AG08396 (cell line): ENCODE measurements at regions not wholly inside any gene's neighbourhood (a gene's known extent, or its start where the extent isn't known, plus 50 kb on each side); places are given as distances from the start of the nearest gene placed in this dataset.
"Not testable (repeated sequence)": the region's sequence is repeated elsewhere in the genome, so short reads cannot be mapped to it uniquely, and the experiment has no call there.

Source experiments
- DNase-seq: peaks from one replicate; pipeline ENCODE4 v3.0.0; 2012; ENCODE audit warnings: low spot score, mixed read lengths

DNA sequence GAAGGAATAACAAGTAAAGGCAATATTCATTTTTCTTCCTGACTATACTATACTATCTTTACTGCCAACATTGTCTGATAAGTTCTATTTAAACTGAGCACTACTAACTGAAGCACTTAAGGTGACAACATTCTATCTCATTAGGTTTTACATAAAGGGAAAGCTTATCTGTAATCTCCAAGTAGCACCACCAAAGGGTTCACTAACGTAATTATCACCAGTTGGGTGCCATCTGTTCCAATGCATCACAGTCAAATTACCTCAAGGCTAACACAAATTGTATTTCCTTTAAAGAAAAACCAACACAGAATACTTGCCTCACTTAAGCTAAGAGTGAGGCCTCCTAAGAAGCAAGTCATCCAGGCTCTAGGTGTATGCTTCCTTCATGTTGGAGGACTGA, 453.8 kb downstream of the RAP2B start:
- DNase-seq, result no peak

DNA sequence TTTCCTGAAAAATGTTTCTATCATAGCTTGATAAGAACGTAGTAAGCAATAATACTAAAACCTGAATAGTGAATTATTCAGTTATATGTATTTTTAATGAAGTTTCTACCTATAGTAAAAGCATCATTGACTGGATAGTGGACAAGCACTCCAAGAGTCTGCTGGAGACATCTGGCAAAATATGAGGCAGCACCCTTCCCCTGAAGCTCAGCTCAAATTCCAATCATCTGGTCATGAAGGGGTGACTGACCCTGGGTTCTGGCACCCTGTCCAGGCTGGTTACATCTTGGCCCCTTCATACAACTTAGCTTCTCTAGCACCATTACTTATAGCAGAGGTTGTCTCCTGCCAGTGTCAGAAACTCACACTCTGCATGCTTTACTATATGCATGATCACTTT, 455.4 kb downstream of the RAP2B start:
- no peak for DNase-seq

DNA sequence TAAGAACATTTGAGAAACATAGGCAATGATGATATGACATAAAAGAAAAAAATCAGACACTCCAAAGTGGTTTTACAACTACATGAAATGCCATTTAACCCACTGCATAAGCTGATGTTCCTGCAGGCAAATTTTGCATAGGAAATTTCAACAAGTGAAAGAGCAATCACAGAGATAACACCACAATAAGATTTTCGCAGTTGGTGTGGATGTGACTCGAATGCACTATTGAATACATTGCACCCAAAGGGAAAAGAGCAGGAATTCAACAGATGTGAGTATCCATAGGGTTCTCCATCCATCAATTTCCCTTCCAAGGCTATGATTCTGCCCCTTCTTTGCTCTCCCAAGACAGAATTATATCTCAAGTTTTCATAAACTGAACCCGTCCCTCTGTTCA, 456.1 kb downstream of the RAP2B start:
- DNase-seq, result no peak

DNA sequence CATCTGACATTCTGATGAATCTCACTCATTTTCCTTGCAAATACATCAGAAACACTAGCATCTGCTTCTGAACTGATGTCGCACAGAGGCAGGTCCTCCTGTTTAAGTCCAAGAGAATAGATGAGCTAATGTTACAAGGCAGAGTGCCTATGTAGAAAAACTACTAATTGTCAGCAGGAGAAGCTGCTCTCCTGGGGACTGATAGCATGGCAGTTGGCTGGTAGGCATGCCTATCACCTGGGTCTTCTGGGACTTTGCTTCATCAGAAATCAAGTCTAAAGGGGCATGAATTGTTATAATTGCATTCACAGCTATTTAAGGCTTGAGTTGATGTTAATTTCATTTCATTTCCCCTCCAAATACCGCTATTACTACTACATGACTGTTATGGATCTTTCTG, 457.2 kb downstream of the RAP2B start:
- no peak for DNase-seq

DNA sequence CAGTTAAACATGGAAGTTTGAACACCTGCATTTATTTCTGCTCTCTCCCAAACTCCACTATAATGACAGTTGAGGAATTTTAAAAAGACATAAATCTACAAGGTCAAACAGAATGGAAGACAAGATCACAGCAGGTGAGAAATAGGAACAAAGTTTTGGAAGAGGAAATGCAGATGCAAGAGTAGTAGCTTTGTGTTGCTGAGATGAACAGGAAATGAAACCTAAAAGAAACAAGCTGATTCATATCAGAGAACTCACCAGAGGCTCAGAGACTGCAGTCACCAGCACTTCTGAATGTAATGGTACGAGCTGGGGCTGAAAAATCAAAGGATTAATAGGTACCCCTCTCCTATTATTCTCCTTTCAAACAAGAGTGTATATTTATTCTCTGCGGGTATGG, 459.9 kb downstream of the RAP2B start:
- no peak for DNase-seq

DNA sequence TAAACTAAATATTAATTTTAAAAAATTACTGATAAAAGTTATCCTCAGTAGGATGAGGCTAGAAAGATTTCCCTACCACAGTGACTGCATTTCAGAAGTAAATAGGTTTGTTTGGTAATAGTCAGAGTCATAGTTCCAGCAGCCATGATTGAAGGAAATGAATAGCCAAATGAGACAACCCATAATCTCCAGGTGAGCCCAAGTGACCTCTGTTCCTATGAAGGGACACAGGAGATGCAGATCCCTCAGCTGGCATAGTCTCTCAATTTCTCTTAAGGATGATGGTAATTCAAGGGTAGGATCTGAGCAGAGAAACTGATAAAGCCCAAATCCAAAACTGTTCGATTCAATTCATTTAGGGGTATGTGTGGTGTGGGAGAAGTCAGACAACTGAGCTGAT, 461.8 kb downstream of the RAP2B start:
- no peak for DNase-seq

DNA sequence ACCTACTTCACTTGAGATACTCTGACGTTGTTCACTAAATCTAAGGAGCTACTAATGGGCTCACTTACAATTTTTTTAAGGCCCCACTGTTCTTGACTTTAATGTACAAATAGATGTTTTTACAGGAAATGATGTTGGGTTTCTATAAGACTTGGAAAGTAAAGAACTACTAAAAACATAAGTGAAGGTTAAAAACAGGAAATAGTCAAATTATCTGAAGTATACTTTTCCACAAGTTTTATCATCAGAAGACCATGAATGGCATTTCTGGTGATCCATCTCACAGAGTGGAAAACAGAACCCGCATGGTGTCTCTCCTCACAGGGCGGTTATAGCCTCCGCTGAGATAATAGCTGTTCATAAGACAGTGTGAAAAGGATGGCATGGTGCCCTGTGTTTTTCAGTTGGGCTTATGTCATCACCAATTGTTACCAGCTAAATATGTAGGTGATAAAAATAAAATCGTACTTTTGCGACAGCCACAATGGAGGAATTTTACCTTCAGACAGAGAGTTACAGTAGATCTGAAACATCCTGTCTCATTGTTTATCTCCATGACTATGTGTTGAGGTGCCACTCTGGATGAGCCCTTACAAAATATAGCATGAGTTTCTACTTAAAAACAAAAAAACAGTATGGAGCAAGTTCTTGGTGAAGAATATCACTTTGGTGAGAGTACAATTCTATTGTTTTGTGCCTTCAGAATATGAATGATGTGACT, 462.4 kb downstream of the RAP2B start:
- DNase-seq, result no peak

DNA sequence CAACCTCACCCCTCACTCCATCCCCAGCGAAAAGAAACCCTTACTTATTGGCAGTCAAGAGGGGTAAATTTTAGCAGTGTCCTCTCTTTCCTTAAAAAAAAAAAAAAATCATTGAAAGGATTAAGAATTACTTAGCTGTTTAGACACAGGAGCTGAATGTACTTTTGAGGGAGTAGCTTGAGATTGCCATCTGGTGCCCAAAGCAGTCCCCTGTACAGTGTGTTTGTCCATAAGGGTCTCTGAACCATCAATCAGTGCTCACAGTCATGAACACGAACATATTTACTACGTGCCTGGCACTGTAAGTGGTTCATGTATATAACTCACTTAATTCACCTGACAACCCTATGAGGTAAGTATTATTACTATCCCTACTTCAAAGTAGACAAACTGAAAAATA, 463.5 kb downstream of the RAP2B start:
- no peak for DNase-seq

DNA sequence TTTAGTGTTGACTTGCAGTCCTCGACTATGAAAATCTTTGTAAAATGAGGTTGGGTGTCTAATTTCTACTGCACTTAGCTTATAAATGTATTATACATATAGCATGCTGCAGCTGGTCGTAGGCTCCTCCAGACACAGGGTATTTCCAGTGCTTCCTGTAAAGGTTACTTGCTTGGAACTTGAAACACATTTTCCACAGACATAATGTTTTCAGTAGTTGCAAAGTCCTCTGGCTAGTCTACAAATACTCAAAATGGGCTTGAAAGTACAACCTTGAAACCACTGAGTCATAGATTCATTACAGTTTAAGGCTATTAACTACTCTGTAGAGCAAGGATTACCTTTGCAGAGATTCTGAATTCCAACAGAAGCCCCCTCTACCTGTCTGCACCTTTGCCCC, 464.1 kb downstream of the RAP2B start:
- DNase-seq, result no peak

DNA sequence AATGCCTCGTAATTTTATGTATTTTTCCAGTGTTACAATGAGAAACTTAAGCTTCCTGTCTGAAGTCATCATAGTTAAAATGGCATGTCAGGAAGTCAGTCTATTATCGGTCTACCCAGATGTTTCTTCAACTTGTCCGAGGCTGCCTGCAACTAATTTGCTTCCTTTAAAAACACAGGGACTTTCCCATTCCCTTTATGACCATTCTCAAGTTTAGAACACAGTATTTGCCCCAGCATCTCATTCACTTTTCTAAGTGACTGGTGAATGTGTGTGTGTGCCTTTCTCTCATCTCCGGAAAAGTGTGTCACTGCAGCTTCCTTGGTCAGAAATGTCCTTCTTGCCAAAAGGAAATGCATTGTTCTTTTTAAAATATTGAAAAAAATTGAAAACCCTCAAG, 466.6 kb downstream of the RAP2B start:
- DNase-seq, result no peak

DNA sequence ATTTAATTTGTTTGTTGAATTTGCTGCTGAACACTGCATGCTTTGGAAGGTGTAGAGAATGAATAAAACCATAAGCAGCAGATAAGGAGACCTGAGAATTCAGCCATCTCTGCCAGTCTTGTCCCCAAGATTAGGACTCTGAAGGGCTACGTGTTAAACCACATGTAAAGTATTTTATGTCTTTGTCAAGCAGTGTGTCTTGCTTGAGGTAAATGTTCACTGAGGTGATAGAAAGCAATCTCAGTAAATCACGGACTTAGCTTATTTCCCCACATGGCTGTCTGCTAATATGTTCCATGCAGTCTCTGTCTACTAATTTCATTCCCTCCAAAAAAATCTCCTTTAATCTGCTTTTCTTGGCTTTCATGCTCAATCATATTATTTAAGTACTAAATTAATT, 467.1 kb downstream of the RAP2B start:
- DNase-seq, result no peak

DNA sequence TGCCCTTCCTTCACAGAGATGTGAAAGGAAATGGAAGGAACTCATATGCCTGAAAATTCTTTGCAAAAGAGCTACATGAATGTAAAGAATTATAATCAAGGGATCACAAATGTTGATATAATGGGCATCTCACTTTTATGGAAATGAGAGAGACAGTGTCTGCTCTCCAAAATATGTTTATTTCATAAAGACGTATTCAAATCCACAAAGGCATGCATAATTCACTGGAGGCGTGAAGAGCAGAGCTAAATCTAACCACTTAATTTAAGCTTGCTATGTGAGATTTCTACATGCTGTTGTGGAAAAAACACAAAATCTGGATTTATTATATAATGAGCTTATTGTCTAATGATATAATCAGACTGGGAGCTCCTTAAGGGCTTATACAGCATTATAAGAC, 469.1 kb downstream of the RAP2B start:
- DNase-seq, result no peak

DNA sequence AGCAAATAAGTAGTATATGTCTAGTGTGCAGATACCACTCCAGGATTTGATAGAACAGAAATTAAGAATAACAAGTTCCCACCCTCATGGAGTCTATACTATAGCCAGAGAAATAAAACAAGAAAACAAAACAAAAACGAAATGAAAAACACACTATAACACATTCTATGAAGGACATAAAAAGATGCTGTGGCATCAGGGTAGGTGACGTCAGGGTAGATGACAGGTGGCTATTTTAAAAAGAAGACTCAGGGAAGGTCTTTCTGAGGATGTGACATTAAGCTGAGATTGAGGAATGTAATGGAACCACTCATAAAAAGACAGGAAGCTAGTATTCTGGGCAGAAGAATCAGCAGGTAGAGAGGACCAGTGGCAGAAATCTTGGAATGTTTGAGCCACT, 469.6 kb downstream of the RAP2B start:
- DNase-seq, result no peak

DNA sequence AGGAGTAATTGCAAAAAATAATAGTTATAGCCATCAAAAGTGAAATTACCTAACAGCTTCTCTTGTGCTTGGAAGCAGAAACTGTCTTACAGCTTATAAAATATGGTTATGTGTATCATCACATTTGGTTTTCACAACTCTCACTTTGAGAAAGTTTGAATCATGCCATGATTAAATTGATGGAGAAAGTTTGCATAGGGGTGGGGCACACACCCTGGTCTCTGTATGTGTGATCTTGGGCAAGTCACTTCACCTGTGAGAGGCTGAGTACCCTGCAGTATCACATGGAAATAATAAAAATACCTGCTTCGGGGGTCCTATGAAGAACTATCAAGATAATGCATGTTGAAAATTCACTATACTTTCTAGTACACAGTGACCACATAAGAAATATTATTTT, 471.4 kb downstream of the RAP2B start:
- DNase-seq, result no peak

DNA sequence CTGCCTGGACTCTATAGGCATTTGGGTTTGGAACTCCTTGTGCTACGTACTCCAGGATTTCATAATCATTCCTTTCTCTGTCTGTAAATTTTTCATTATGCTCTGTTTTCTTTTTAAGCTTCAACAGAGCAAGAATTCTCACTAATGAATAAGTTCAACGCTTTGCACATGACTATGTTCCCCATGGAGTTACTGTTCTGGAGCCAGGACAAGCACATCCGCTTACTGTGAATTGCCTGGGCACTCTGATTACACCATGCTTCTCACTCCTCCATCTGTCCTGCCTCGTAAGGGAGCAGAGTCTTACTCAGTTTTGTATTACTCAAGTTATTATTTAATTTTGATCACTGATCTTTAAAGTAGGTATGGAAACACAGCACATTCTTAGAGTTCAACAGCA, 472.7 kb downstream of the RAP2B start:
- DNase-seq, result no peak

DNA sequence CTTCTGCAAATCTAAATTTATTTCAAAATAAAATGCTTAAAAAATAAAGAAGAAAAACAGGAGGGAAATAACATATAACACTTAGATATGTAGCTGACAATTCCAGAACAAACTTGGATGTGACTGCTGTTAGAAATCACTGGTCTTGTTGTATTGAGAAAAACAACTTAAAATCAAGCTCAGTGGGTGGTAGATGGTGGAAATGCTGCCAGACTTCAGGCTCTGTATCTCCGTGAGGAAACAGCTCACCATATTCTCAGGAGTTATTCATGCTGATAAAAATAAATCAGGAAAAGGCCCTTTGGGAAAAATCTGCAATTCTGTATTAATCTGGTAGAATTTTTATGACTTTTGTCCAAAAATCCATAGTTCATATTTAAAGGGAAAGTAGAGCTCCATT, 477.6 kb downstream of the RAP2B start:
- DNase-seq, result no peak

DNA sequence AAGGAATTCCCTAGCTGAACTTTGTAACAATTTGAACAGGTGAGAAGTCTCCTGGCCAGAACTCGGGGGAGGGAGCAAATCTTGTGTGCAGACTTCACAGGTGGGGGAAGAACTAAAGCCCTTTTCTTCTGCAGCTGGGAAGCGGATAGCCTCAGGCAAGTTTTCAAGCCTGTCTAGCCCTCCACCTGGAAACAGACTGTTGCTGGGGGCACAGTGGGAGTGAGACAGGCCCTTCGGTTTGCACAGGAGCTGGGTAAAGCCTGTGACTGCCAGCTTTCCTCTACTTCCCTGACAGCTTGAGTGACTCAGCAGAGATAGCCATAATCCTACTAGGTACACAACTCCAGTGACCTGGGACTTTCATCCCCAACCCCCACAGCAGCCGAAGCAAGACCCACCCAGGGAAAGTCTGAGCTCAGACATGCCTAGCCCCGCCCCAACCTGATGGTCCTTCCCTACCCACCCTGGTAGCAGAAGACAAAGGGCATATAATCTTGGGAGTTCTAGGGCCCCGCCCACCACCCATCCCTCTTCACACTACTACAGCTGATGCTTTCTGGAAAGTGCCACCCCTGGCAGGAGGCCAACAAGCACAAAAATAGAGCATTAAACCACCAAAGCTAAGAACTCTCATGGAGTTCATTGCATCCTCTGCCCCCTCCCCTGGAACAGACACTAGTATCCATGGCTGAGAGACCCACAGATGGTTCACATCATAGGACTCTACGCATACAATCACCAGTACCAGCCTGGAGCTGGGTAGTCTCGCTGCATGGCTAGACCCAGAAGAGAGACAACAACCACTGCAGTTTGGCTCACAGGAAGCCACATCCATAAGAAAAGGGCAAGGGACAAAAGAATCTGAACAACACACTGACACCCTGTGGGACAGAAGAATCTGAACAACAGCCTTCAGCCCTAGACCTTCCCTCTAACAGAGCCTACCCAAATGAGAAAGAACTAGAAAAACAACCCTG, 479.0 kb downstream of the RAP2B start:
- DNase-seq, result no peak

DNA sequence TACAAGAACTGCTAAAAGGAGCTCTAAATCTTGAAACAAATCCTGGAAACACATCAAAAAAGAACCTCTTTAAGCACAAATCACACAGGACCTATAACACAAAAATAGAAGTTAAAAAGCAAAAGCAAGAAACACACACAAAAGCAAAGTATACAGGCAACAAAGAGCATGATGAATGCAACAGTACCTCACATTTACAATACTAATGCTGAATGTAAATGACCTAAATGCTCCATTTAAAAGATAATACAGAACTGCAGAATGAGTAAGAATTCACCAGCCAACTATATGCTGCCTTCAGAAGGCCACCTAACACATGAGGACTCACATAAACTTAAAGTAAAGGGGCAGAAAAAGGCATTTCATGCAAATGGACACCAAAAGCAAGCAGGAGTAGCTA, 478.6 kb upstream of the ARHGEF26 start:
- DNase-seq, result not testable (repeated sequence)

DNA sequence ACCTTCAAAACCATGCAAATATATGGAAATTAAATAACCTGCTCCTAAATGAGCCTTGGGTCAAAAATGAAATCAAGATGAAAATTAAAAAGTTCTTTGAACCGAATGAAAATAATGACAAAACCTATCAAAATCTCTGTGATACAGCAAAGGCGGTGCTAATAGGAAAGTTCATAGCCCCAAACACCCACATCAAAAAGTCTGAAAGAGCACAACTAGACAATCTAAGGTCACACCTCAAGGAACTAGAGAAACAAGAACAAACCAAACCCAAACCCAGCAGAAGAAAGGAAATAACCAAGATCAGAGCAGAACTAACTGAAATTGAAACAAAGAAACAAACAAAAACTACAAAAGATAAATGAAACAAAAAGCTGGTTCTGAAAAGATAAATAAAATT, 477.7 kb upstream of the ARHGEF26 start:
- not testable (repeated sequence) for DNase-seq

DNA sequence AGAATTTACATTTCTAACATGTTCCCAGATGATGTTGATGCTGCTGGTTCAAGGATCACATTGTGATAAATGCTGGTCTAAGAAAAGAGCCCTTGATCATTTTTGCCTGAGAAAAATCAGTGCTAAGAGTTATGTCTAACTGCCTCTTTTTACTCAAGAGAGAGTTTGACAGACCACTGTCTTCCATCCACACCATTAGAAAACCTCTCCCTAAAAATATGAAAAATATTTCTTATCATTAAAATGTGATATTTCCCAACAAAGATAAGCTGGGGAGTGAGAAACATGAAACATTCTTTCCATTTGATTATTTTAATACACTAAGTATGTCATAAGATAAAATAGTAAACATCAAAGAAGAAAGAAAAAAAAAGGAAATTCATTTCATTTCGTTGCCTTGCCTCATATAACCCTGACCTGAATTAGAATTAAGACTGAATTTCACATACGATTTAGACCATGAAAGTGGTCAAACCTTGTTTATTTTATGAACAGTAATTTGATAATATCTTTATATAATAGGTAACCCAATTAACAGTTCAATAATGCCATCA, 471.8 kb upstream of the ARHGEF26 start:
- no peak for DNase-seq

DNA sequence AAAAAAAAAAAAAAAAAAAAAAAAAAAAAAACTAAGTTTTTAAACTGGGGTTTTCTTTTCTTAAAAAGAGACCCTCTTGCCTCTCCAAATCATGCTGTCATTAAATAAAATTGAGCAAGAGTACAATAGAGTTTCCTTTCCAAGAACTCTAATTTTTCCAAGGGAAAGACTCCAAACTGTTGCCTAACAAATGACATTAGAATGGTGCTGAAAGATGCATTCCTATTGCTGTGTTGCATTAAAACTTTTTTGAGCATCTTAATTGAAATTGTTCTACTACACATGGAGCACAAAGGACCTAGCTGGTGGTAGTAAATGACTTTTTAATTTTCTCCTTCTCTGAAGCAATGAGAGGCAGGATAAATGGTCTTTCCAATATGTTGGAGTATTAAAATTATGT, 469.1 kb upstream of the ARHGEF26 start:
- no peak for DNase-seq

DNA sequence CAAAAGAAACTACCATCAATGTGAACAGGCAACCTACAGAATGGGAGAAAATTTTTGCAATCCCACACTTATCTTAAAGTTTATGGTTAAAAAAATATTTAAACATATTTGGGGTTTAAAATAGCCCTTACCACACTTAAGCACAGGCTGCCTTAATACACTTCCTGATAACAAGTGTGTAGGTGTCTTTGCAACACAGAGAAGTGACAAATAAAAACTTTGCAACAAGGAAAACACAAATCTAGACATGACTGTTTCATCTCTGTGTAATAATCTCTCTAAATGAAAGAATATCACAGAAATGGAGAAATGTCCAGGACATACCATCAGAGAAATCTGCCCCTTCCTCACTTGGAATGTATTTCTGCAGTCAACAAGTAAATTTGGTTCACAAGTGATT, 464.1 kb upstream of the ARHGEF26 start:
- no peak for DNase-seq

DNA sequence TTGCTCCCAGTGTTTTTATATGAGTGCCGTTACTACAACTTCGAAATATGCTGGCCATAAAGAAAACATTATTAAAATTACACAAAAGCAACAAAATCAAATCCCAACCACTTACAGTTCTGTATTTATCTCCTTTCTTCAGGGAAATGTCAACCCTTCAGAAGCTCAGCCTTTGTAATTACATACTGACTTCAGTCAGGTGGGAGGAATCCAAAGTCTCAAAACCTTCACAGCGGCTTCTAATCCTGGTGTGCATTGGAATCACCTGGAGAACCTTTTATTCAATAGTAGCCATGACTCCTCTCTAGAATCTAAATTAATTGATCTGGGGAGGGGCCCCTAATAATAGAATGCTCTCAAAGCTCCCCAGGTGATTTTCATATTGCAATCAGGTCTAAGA, 463.7 kb upstream of the ARHGEF26 start:
- no peak for DNase-seq
